Stimulated activated CD4-positive, alpha-beta T cell treated with anti-CD3 and anti-CD28 coated beads, Interleukin-15, amount 100 ng/mL, for 1 hour (primary cell): ENCODE measurements at regions not wholly inside any gene's neighbourhood (a gene's known extent, or its start where the extent isn't known, plus 50 kb on each side); places are given as distances from the start of the nearest gene placed in this dataset.

ENCODE experiments used
- DNase-seq, 2 donors: peaks; one replicate each; pipeline ENCODE4 v3.0.0-alpha.2; 2020; ENCODE audit warnings: low read depth in 1 of 2, low spot score in 1 of 2

DNA sequence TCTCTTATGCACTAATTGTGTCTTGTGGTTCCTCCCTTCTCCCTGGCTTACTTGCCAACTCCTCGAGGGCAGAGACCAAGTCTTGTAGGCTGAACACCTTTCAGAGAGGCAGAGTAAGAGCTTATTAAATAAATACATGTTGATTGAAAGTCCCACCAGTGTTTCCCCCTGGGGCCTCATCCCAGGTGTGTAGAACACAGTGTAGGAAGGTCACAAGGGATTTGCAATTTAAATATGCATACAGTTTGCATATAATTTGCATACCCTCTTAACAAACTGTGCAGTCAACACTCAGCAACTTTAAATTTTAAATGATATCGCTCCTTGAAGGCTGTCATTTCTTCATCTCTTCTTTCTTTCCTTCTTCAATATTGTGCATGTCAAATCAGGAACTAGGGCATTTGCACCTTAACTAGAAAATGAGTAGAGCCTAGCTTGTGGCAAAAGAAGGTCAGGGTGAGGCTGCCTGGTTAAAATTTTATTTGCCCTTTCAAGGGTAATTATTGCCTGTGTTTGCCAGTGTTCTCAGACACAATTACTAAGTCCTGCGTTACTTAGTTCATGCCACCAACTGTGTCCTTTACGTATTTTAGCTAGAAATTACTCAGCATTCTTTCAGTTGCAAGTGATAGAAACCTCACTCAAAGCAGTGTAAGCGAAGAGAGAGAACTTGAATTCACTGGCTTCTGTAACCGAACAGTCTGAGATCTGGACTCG lies 465.7 kb downstream of the HAPSTR1 start:
- no peak for DNase-seq

DNA sequence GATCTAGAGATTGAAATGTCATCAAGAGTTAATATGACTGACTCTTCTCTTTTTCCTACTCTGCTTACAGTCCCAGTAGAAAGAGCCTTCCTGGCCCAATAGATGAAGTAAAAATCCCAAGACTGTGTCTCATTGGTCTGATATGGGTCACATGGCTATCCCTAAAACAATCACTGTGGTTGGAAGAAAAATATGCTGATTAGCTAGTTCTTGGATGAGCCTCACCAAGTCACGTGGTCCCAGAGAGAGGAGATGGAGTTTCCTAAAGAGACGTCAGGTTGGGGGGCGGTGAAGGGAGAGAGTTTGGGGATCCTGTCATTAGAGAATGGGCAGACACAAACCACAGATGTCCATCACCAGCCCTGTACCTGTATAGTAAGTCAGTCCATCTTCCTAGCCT lies 466.3 kb downstream of the HAPSTR1 start:
- no peak for DNase-seq

DNA sequence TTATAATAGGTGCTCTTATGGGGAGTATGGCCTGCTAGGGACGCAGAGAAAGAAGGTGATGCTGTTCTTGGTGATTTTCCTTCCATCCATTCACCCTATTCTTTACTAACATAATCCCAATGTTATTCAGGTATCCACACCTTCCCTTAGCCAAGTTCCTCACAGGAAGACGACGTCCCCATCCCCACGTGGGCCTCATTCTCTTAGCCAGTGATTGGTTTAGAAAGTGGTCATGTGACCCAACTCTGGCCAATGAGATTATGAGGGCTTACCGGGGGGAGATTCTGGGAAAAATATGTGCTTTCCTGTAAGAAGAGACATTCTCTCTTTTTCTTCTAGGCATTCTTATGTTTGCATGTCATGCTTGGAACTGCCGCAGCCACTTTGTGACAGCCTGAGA lies 474.7 kb downstream of the HAPSTR1 start:
- no peak for DNase-seq

DNA sequence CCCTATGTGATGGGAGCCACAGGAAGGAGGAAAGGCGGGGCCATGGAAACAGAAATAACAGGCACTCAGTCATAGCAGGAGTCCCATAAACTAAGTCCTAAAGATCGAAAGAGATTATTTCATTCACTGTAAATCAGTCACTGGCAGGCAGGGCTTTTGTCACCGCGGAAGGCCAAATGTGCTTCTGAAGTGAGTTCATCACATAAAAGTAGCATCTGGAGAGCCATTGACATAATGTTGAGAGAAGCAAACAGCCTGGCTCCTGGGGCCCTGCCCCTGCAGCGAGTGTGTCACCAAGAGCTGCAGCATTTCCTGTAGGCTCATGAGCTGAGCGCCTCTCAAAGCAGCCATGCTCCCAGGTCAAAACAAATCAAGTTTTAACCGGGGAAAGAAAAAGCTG lies 476.2 kb downstream of the HAPSTR1 start:
- no peak for DNase-seq

DNA sequence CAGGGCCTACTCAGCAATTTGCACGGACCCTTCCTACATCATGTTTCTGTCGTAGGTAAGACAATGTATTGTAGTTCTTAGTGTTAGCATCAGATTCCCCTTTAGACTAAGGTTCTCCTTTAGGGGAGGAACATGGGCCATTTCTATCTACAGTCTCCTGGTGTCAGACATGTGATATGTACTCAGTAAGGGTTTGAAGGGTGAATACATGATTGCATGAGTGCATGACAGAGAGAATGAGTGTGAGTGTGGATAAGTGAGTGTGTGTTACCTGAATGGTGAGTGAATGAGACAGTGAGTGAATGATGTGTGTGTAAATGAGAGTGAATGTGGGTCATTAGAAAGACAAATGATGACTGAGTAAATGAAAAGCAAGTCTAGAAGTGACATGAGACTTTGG lies 476.8 kb downstream of the HAPSTR1 start:
- no peak for DNase-seq

DNA sequence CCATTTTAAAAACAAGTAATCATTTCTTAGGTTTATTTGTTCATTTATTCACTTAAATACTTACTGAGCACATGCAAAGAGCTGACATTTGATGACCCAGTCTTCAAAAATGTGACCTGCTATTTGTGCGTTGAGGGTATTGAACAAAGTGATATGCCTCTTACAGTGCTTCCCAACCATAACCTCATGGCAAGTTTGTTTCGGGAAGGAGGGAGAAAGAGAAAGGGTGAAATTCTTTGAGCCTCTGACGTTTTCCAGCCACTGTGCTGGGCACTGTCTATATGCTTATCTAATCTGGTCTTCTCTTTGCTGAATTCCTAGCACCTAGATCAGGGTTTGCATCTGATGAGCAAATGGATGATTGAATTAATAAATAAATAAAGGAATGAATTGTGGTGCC lies 479.1 kb downstream of the HAPSTR1 start:
- no peak for DNase-seq

DNA sequence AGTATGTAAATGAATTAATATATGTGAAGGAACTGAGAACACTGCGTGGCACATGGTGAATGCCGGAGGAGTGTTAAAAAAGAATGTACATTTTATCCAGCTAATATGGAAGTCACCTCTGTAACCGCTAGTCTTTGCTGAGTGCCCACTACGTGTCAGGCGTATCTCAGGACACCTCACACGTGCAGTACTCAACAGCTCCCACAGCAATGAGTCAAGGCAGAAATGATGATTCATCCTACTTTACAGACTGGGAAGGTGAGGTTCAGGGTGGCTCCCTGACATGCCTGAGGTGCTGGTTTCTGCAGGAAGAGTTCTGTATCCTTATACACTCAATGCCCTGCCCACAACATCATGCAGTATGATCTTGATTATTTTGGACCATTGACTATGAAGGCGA lies 487.0 kb downstream of the HAPSTR1 start:
- DNase-seq = no peak

DNA sequence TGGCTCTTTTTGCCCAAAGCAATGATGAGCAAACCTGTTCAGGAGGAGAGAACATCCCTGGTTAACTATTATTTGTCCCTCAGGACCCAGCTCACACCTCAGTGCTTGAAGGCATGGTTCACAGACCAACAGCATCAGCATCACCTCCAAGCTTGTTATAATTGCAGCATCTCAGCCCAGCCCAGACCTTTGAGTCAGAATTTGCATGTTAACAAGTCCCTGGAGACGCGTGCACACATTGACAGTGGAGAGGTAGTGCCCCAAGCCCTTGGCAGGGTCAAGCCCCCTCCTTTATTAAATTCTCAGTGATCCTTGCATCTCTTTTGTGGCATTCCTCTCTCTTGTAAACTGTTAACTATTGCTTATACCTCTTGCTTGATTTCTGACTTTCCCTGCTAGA lies 488.6 kb downstream of the HAPSTR1 start:
- DNase-seq = no peak

DNA sequence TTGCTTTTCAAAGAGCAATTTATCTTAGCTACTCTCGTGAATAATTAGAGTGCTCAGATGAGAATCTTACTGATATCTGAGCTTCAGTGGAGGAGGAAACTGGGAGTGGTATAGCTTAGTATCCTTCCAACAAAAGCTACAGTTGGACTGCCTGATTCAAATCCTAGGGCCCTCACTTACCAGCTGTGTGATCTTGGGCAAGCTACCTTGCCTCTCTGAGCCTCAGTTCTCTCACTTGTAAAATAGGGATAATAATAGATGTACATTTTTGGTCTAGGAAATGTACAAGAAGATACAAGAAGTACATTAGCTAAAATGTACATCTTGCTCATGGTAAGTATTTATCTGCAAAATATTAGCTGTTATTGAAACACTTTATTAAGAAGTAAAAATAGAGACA lies 502.0 kb downstream of the HAPSTR1 start:
- DNase-seq = no peak

DNA sequence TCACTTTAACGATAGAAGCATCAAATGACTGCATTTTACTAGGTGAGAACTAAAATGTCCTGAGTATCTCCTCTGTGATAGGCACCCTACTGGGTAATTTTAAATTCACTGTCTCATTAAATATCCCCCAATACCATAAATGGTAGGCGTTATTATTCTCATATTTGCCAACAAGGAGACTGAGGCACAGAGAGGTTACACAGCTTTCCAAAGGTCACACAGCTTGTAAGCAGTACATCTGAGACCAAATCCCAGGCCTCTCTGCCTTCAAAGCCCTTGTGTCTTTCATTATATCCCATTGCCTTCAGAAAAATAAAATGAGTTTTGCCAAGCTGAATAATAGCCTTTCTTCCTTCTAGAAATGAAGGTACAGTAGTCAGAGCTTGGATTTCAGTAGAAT lies 502.6 kb downstream of the HAPSTR1 start:
- no peak for DNase-seq

DNA sequence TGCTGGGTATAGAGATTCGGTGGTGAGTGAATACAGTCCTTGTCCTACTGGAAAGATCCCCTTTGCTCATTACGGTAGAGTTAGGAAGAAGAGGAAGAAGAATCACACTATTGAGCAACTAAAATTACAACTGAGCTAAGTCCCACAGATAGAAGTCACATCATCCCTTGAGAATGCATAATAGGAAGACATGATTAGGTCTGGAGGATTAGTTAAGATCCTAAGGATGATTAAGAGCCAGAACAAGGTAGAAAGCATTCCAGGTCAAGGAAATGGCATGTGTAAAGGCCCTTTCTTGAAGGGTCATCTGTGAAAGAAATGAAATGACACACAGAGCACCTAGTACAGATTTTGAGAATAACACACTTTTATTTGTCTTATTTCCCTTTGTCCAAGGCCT lies 503.5 kb downstream of the HAPSTR1 start:
- DNase-seq = no peak

DNA sequence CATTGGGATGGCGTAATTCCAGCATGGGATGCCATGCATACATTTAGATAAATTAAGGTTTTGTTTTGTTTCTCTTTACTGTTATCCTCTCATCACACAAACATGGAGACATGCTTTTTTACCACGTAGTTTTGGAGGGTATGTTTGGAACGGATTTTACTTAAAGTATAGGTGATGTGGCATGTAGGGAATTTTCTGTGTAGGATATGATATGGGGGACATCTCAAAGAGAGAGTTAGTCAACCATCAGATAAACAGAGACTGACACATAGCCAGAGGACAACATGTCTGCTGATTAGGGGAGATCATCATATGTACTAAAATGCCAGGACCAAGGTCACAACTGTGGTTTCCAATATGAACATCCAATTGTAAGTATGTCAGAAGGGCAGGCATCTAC lies 503.9 kb downstream of the HAPSTR1 start:
- DNase-seq = no peak

DNA sequence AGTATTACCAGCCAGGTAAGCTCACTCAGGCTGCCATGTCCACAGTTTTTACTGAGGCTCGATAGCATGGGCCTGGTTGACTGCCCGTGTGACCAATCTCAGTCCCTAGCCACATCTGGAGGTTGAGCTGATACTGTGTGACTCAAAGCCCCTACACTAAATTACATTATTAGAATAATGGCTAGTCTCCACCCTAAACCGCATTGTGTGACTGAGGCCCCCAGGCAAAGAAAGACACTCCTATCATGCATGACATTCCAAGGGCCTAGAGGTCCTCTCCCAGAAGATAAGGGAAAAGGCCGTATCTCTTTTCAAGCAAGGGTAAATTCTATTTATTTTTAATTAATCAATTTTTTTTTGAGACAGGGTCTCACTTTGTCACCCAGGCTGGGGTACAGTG lies 505.3 kb downstream of the HAPSTR1 start:
- DNase-seq = no peak

DNA sequence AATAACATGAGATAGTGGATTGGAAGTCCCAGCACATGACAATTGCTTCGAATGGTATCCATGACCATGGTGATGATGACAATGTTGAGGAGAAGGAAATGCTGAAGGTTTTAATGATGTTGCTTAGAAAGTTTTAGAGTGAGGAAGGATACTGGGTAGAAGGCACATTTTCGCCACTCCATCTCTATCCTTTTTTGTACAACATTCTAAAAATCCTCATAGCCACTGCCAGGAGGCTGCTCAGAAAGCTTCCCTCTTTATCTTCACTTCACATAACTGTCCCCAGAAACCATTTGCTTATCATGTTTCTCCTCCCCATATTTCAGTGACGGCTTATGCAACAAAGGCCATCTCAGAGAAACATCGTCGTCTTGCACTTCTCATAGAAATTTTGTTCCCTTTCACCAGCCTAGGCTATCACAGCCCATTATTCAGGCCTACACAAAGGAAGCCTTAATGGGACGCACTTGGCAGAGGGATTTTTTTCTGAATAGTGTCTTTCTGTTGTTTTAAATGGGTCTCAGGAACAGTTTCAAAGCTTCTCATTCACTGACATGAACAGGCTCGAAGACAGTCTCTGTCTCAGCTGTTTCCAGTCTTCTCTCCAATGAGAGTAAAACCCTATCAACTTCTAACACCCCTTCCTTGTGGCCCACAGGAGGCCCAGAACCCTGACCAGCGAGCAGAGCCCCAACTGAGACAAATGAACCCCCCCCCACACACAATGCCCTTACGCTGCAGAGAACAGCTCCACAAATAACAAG lies 506.7 kb downstream of the HAPSTR1 start:
- DNase-seq = no peak

DNA sequence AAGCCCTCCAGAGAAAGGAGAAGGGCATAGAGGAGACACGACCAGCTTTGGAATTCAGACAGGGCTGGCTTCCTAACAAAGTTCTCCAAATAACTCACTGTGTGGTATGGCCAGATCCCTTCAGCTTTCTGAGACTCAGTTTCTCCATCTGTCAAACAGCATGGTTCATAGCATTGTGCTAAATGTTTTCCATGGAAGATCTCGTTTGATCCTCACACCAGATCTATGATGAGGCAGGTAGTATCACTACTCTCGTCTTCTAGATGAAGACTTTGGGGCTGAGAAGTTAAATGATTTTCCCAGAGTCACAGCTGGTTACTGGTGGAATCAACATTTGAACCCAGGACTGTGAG lies 507.3 kb downstream of the HAPSTR1 start:
- no peak for DNase-seq

DNA sequence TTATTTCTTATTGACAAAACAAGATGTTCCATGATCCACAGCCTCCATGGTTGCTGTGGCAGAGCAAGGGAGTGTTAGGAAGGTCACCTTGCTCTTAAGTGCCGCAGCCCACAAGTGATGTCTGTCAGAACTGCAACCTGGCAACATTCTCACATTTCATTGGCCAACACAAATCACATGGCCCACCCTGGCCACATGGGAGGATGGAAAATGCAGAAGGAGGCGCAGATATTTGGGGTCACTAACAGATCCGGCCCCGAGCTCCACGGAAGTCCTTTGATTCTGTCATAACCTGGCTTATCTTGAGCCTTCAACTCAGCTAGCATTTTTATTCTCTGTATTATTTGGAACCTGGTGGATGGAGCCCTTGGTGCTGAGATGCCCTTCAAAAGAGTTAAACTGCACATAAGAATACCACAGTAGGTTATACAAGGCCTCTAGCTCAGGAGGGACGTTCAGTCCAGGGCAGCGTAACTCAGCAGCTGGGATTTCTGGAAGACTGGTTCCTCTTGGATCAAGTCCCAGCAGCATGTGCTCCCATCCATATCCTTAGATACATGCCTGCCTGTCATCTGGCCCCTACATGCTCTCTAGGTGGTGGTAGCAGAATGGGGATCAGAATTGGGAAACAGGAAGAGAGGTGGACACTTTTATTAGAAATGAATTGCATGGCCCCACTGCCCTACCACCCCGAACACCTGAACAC lies 508.1 kb downstream of the HAPSTR1 start:
- no peak for DNase-seq

DNA sequence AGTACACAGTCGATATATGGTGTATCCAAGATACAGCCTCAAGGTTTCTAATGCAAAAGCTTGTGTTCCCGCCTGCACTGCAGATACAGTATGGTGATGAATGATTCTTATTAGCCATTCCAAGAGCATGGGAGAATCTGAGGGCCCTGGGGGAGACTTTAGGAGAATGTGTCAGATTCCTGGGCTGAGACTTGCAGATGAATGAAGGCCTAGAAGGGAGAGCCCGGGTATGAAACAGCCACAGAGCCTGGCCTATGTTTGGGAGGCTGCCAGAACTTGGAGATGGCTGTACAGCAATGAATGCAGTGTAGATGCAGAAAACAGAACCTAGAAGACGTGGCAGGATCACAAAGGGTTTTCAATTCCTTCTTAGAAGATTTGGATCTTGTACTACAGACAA lies 510.7 kb downstream of the HAPSTR1 start:
- DNase-seq = no peak

DNA sequence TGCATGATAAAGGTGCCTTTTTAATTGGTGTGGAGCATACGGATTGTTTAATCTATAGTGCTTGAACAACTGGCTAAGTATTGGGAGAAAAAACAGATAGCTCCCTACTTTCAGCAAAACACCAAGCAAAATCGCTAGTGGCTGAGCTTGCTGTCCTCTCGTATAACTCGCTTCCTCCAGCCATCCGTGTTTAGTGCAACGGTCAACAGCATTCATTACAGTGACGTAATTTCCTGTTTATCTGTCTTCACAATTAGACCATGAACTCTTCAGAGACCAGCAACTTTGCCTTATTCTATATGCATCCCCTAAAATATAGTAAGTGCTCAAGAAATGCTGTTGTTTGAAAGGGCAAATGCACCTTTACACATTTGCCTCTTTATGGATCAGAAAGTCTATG lies 511.9 kb downstream of the HAPSTR1 start:
- DNase-seq = no peak

DNA sequence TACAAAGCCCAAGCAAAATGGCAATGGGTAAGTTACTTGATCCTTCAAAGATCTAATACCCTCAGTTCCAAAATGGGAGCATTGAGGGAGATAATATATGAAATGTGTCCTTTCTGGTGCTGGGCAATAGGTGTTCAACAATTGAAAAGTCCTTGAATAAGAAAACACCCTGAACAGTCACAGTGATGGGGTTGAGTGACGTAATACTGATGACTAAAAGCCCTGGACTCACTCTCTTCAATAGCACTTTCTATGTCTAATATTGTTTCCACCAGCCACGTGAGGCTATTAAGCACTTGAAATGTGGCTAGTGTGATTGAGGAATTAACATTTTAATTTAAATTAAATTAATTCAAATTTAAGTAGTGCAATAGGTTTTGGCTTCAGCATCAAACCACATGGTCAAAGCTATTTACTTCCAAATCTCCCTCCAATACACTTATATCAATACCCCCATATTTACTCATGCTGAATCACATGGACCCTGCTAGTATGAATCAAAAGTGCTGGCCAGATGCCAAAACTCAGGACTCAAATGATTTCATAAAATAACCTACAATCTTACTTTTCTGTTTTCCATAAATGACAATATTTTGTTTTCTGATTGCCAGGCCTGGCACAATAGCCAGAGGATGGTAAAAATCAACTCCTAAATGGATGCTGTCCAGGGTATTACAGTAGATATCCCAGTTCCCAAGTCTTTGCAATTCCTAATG lies 516.2 kb downstream of the HAPSTR1 start:
- no peak for DNase-seq

DNA sequence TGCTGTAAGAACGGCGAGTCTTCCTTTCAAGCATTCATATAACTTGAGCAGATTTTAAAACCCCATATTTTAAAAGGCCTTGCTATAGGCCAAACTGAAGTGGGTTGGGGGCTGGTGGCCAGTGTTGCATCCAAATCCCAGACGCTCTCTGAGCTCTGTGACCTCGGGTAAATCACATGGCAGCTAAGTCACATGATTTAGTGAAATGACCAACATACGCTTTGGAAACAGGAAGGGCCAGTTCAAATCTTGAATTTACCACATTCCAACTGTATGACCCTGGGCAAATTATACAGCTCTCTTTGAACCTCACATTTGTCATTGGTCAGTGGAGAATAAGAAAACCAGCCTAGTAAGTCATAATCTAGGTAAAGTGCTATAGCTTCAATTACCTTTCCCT lies 519.3 kb downstream of the HAPSTR1 start:
- DNase-seq = no peak

DNA sequence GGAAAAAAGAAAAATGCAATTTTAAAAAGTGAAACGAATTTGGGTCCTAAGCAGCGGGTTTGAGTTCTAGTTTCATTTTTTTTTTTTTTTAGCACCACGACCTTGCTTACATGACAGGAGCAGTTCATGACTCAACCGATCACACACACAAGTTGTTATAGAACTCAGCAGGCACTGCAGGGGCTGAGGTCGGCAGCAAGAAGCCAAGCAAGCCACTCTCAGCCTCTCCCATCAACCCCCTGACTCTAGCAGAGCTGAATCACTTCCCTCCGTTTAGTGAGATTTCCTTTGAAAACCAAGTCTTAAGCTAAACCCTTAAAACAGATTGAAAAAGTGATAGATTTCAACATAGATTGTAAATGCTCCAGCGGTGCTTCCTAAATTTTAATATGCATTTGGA lies 520.8 kb downstream of the HAPSTR1 start:
- DNase-seq = no peak

DNA sequence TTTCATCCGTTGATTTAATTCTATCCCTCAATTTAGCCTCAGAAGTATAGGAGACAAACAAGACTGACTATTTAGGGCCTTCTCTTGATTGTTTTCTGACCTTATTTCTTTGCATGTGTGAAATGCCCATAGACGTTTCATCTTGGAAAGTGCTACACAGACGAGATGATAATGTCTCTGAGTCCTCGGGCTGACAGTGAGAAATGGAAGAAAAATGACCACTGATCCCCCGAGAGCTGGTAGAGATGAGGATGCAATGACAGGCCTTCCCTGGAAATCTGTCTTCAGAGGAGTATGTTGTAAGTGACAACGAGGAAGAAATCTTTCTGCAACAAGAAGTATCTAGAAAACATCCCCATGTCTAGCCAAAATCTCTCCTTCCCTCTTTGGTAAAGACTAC lies 522.9 kb downstream of the HAPSTR1 start:
- no peak for DNase-seq
